T-helper 17 cell (primary cell): ENCODE measurements at regions not wholly inside any gene's neighbourhood (a gene's known extent, or its start where the extent isn't known, plus 50 kb on each side); places are given as distances from the start of the nearest gene placed in this dataset.
"Not testable (repeated sequence)": the region's sequence is repeated elsewhere in the genome, so short reads cannot be mapped to it uniquely, and the experiment has no call there.

Source experiments
- ATAC-seq: fragments of 150-1000 bp; cut with Tn5 transposase; 2 replicates; pipeline ENCODE4 v1.10.0; 2021; ENCODE audit warnings: mild to moderate bottlenecking, moderate library complexity
- DNase-seq, 3 donors: peaks; one replicate each; pipeline versions ENCODE4 v3.0.0 to v3.0.0-alpha.2; 2020 to 2021
- H3K9me3 ChIP-seq: one replicate; pipeline ENCODE4 v1.7.0; 2013; ENCODE audit warnings: low read length, mild to moderate bottlenecking; ENCODE audit not compliant: control insufficient read depth, poor library complexity, severe bottlenecking
- H3K27ac Mint-ChIP-seq: one replicate; pipeline ENCODE4 v1.8.0; 2022; ENCODE audit warnings: mild to moderate bottlenecking, moderate library complexity, mixed read lengths
- H3K27me3 Mint-ChIP-seq: one replicate; pipeline ENCODE4 v1.8.0; 2022; ENCODE audit warnings: mixed read lengths
- H3K36me3 Mint-ChIP-seq: one replicate; pipeline ENCODE4 v1.8.0; 2022; ENCODE audit warnings: low read depth, mixed read lengths
- H3K4me1 Mint-ChIP-seq: one replicate; pipeline ENCODE4 v1.8.0; 2022; ENCODE audit warnings: mild to moderate bottlenecking, mixed read lengths
- H3K4me3 Mint-ChIP-seq: one replicate; pipeline ENCODE4 v1.8.0; 2022; ENCODE audit warnings: mild to moderate bottlenecking, moderate library complexity, mixed read lengths

GRCh38 chr14:66009089-66009488 lies 477.1 kb upstream of the CCDC196 start:
- peaks cover 16% of the 10 kb centered on the region for H3K27me3 Mint-ChIP-seq
- H3K9me3 ChIP-seq: no peaks in the 10 kb centered on the region
- no peaks in the 10 kb centered on the region for H3K4me1 Mint-ChIP-seq
- DNase-seq: no peak
- H3K36me3 Mint-ChIP-seq: peaks cover 4% of the 10 kb centered on the region
- no peak for ATAC-seq
- no peak overlapping the region for H3K4me3 Mint-ChIP-seq
- H3K27ac Mint-ChIP-seq: no peak overlapping the region

GRCh38 chr14:66010695-66011094 lies 475.5 kb upstream of the CCDC196 start:
- peaks cover 4% of the 10 kb centered on the region for H3K36me3 Mint-ChIP-seq
- H3K4me3 Mint-ChIP-seq: no peak overlapping the region
- H3K27me3 Mint-ChIP-seq: peaks cover 16% of the 10 kb centered on the region
- H3K27ac Mint-ChIP-seq: no peak overlapping the region
- no peaks in the 10 kb centered on the region for H3K9me3 ChIP-seq
- no peaks in the 10 kb centered on the region for H3K4me1 Mint-ChIP-seq
- ATAC-seq (no peak), DNase-seq (no peak)

GRCh38 chr14:66011855-66012254 lies 474.3 kb upstream of the CCDC196 start:
- no peak overlapping the region for H3K4me3 Mint-ChIP-seq
- DNase-seq (no peak), ATAC-seq (no peak)
- H3K36me3 Mint-ChIP-seq: peaks cover 4% of the 10 kb centered on the region
- no peaks in the 10 kb centered on the region for H3K4me1 Mint-ChIP-seq
- H3K27ac Mint-ChIP-seq: no peak overlapping the region
- peaks cover 16% of the 10 kb centered on the region for H3K27me3 Mint-ChIP-seq
- H3K9me3 ChIP-seq: no peaks in the 10 kb centered on the region

GRCh38 chr14:66013607-66014006 lies 472.6 kb upstream of the CCDC196 start:
- H3K4me1 Mint-ChIP-seq, H3K4me3 Mint-ChIP-seq, DNase-seq, H3K36me3 Mint-ChIP-seq, ATAC-seq, H3K9me3 ChIP-seq, H3K27ac Mint-ChIP-seq: not testable (repeated sequence)
- H3K27me3 Mint-ChIP-seq: peaks cover 12% of the 10 kb centered on the region

GRCh38 chr14:66015071-66015780 lies 470.9 kb upstream of the CCDC196 start:
- no peak for ATAC-seq
- Mint-ChIP-seq H3K27ac (no peak overlapping the region), H3K4me3 (no peak overlapping the region), H3K36me3 (peaks cover 2% of the 10 kb centered on the region), H3K27me3 (peaks cover 12% of the 10 kb centered on the region), H3K4me1 (no peaks in the 10 kb centered on the region)
- no peak for DNase-seq
- no peaks in the 10 kb centered on the region for H3K9me3 ChIP-seq

- ATAC-seq (no peak), DNase-seq (no peak)
- Mint-ChIP-seq H3K4me3 (no peak overlapping the region), H3K27me3 (peaks cover 7% of the 10 kb centered on the region), H3K36me3 (no peaks in the 10 kb centered on the region), H3K27ac (no peak overlapping the region), H3K4me1 (no peaks in the 10 kb centered on the region)
- no peaks in the 10 kb centered on the region for H3K9me3 ChIP-seq
Observed at GRCh38 chr14:66017927-66018326, 468.2 kb upstream of the CCDC196 start.

- ATAC-seq (no peak), DNase-seq (no peak)
- H3K4me3 Mint-ChIP-seq: no peak overlapping the region
- no peaks in the 10 kb centered on the region for H3K36me3 Mint-ChIP-seq
- no peaks in the 10 kb centered on the region for H3K4me1 Mint-ChIP-seq
- H3K27ac Mint-ChIP-seq: no peak overlapping the region
- no peaks in the 10 kb centered on the region for H3K9me3 ChIP-seq
- peaks cover 4% of the 10 kb centered on the region for H3K27me3 Mint-ChIP-seq
Observed at GRCh38 chr14:66022526-66022925, 463.6 kb upstream of the CCDC196 start.

GRCh38 chr14:66025779-66026178 lies 460.4 kb upstream of the CCDC196 start:
- Mint-ChIP-seq H3K27me3 (peaks cover 4% of the 10 kb centered on the region), H3K4me3 (no peak overlapping the region), H3K27ac (no peak overlapping the region), H3K4me1 (no peaks in the 10 kb centered on the region), H3K36me3 (no peaks in the 10 kb centered on the region)
- no peak for DNase-seq
- ATAC-seq: no peak
- no peaks in the 10 kb centered on the region for H3K9me3 ChIP-seq

- H3K27ac Mint-ChIP-seq, ATAC-seq, H3K27me3 Mint-ChIP-seq, H3K36me3 Mint-ChIP-seq, H3K9me3 ChIP-seq, H3K4me1 Mint-ChIP-seq, H3K4me3 Mint-ChIP-seq, DNase-seq: not testable (repeated sequence)
Observed at GRCh38 chr14:66031981-66032380, 454.2 kb upstream of the CCDC196 start.

GRCh38 chr14:66032800-66033199 lies 453.4 kb upstream of the CCDC196 start:
- Mint-ChIP-seq H3K27me3 (peaks cover 4% of the 10 kb centered on the region), H3K4me3 (no peak overlapping the region), H3K36me3 (peaks cover 5% of the 10 kb centered on the region), H3K27ac (no peak overlapping the region), H3K4me1 (no peaks in the 10 kb centered on the region)
- H3K9me3 ChIP-seq: no peaks in the 10 kb centered on the region
- DNase-seq (no peak), ATAC-seq (no peak)

GRCh38 chr14:66036547-66036946 lies 449.6 kb upstream of the CCDC196 start:
- H3K4me1 Mint-ChIP-seq: peaks cover 4% of the 10 kb centered on the region
- H3K27ac Mint-ChIP-seq: no peak overlapping the region
- H3K9me3 ChIP-seq: no peaks in the 10 kb centered on the region
- no peak overlapping the region for H3K4me3 Mint-ChIP-seq
- ATAC-seq (no peak), DNase-seq (no peak)
- H3K36me3 Mint-ChIP-seq: peaks cover 5% of the 10 kb centered on the region
- peaks cover 22% of the 10 kb centered on the region for H3K27me3 Mint-ChIP-seq

GRCh38 chr14:66037361-66037760 lies 448.8 kb upstream of the CCDC196 start:
- H3K27ac Mint-ChIP-seq: no peak overlapping the region
- peaks cover 5% of the 10 kb centered on the region for H3K4me1 Mint-ChIP-seq
- ATAC-seq (no peak), DNase-seq (no peak)
- H3K36me3 Mint-ChIP-seq: peaks cover 5% of the 10 kb centered on the region
- peaks cover 22% of the 10 kb centered on the region for H3K27me3 Mint-ChIP-seq
- H3K9me3 ChIP-seq: no peaks in the 10 kb centered on the region
- H3K4me3 Mint-ChIP-seq: no peak overlapping the region

GRCh38 chr14:66038212-66038611 lies 448.0 kb upstream of the CCDC196 start:
- Mint-ChIP-seq H3K27ac (no peak overlapping the region), H3K4me1 (peaks cover 5% of the 10 kb centered on the region), H3K4me3 (no peak overlapping the region), H3K36me3 (peaks cover 8% of the 10 kb centered on the region), H3K27me3 (peaks cover 27% of the 10 kb centered on the region)
- no peak for ATAC-seq
- DNase-seq: no peak
- no peaks in the 10 kb centered on the region for H3K9me3 ChIP-seq

GRCh38 chr14:66038618-66039017 lies 447.6 kb upstream of the CCDC196 start:
- peaks cover 5% of the 10 kb centered on the region for H3K4me1 Mint-ChIP-seq
- DNase-seq (no peak), ATAC-seq (no peak)

More at GRCh38 chr14:66038618-66039017, 447.6 kb upstream of the CCDC196 start:
- Mint-ChIP-seq H3K27me3 (peaks cover 29% of the 10 kb centered on the region), H3K4me3 (no peak overlapping the region), H3K27ac (no peak overlapping the region), H3K36me3 (peaks cover 8% of the 10 kb centered on the region)
- H3K9me3 ChIP-seq: no peaks in the 10 kb centered on the region
